ENCODE measurements at regions not wholly inside any gene's neighbourhood (a gene's known extent, or its start where the extent isn't known, plus 50 kb on each side); places are given as distances from the start of the nearest gene placed in this dataset.

- no peak for TF ChIP-seq CTCF (conservative IDR thresholded peaks at IDR 0.05; ENCODE audit: control insufficient read depth, insufficient read depth, low read depth, low read length)
- no peak overlapping the region for H3K4me3 ChIP-seq (ENCODE audit: control insufficient read depth, low read depth, low read length)
- DNase-seq (ENCODE audit: low read depth) = no peak
These were observed 1115.4 kb downstream of the SLITRK1 start for GRCh38 chr13:82766732-82767321.

DNA sequence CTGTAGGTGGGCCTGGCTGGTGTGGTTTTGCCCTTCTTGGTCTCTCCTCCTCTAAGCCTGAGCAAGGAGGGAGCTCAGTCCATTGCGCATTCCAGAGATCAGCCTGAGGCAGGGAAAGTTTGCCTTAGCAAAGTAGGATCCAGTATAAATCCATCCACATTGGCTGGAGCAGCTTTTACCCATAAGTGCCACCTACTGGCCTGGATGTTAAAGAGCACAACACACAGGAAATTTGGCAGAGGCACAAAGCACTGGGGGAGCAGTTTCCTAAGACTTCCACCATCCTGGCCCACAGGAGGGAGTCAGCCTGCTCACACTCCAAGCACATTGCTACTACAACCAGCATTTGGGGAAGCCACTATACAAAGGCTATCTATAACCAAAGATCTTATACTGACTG, 1124.2 kb downstream of the SLITRK1 start:
- DNase-seq (ENCODE audit: low read depth) = peak; percentile 53
- peak; percentile 36 for TF ChIP-seq CTCF (conservative IDR thresholded peaks at IDR 0.05; ENCODE audit: control insufficient read depth, insufficient read depth, low read depth, low read length)
- H3K4me3 ChIP-seq (ENCODE audit: control insufficient read depth, low read depth, low read length) = no peak overlapping the region

GRCh38 chr13:82751206-82751605, 1131.1 kb downstream of the SLITRK1 start:
- H3K4me3 ChIP-seq (ENCODE audit: control insufficient read depth, low read depth, low read length) = no peak overlapping the region
- TF ChIP-seq CTCF (conservative IDR thresholded peaks at IDR 0.05; ENCODE audit: control insufficient read depth, insufficient read depth, low read depth, low read length) = no peak
- no peak for DNase-seq (ENCODE audit: low read depth)

DNA sequence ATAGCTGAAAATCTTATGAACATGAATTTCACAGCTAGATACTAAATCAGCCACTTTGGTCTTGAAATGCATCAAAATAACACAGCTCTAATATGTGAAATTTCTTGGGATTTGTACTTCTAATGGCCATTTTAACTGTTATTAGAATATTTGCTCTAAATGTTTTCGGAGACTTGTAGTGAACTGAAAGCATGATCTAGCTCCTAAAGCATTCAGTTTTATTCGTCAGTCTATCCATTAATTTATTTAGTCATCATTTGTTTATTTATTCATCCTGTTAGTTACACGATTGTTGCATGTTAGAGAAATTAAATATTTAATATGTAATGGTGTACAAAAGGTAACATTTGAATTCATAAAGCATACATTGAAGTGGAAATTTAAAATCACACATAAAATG, 1132.7 kb downstream of the SLITRK1 start:
- no peak for TF ChIP-seq CTCF (conservative IDR thresholded peaks at IDR 0.05; ENCODE audit: control insufficient read depth, insufficient read depth, low read depth, low read length)
- peak; percentile 15 for DNase-seq (ENCODE audit: low read depth)
- H3K4me3 ChIP-seq (ENCODE audit: control insufficient read depth, low read depth, low read length) = no peak overlapping the region

- no peak for TF ChIP-seq CTCF (conservative IDR thresholded peaks at IDR 0.05; ENCODE audit: control insufficient read depth, insufficient read depth, low read depth, low read length)
- peak; percentile 56 for DNase-seq (ENCODE audit: low read depth)
- no peak overlapping the region for H3K4me3 ChIP-seq (ENCODE audit: control insufficient read depth, low read depth, low read length)
These were observed 1134.3 kb downstream of the SLITRK1 start for GRCh38 chr13:82747958-82748357.

GRCh38 chr13:82747291-82747690, 1135.0 kb downstream of the SLITRK1 start:
- H3K4me3 ChIP-seq (ENCODE audit: control insufficient read depth, low read depth, low read length) = no peak overlapping the region
- DNase-seq (ENCODE audit: low read depth) = peak; percentile 5
- no peak for TF ChIP-seq CTCF (conservative IDR thresholded peaks at IDR 0.05; ENCODE audit: control insufficient read depth, insufficient read depth, low read depth, low read length)

- DNase-seq (ENCODE audit: low read depth) = no peak
- H3K4me3 ChIP-seq (ENCODE audit: control insufficient read depth, low read depth, low read length) = no peak overlapping the region
- TF ChIP-seq CTCF (conservative IDR thresholded peaks at IDR 0.05; ENCODE audit: control insufficient read depth, insufficient read depth, low read depth, low read length) = no peak
These were observed 1141.8 kb downstream of the SLITRK1 start for GRCh38 chr13:82740442-82740841.

Measured in fibroblast of mammary gland (primary cell).